Activated CD4-positive, alpha-beta T cell treated with anti-CD3 and anti-CD28 coated beads, Interleukin-2, Interleukin-6, amounts not matched to agents 100 ng/mL and 50 ng/mL, durations not matched to agents 16 hours and 8 hours (primary cell): ENCODE measurements at regions not wholly inside any gene's neighbourhood (a gene's known extent, or its start where the extent isn't known, plus 50 kb on each side); places are given as distances from the start of the nearest gene placed in this dataset.

ENCODE experiments used
- DNase-seq: peaks from one replicate; pipeline ENCODE4 v3.0.0-alpha.2; 2020

DNA sequence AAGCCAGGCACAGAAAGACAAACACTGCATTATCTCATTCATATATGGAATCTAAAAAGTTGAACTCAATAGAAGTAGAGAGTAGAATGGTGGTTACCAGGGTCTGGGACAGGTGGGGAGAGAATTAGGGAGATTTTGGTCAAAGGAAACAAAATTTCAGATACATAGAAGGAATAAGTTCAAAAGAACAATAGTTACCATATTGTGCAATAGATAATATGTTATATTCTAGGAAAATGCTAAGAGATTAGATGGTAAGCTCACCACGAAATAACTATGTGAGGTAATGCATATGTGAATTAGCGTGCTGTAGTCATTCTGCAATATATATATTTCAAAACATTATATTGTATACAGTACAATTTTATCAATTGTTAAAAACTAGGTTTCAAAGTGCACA is 442.5 kb downstream of the KCNH5 start:
- no peak for DNase-seq

DNA sequence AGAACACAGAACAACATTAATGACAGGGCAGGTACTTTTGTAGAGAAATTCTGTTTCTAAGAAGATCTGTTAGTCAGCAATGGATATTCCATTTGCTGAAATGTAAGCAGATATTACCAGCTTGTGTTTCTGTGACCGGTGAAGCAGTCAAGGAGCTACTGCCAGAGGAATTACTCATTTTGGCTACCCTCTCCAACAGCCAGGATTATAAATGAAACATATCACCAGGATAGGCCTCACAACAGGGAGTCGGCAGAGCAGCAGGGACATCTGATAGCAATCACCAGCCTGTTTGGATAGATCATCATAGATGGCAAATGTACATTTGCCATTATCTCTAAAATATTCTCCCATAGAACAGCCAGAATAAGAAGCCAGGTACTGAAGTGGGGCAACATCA is 440.7 kb downstream of the KCNH5 start:
- DNase-seq, result no peak

DNA sequence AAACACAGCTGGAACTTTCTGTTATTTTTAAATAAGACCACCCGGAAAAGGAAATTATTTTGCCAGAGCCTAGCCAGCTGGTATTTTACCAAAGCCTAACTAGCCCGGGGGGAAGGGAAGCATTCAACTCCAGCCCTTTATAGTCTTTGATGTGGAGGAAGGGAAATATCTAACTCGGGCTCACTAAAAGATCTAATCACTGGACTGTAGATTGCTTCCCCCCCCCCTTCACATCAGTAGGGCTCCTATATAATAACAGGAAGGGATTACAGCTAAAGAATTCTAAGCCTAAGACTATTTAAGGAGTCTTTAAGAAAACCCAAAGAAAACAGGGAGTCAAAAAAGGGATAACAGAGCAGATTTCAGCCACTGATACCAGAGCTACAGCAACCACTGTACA is 431.1 kb downstream of the KCNH5 start:
- DNase-seq, result no peak

DNA sequence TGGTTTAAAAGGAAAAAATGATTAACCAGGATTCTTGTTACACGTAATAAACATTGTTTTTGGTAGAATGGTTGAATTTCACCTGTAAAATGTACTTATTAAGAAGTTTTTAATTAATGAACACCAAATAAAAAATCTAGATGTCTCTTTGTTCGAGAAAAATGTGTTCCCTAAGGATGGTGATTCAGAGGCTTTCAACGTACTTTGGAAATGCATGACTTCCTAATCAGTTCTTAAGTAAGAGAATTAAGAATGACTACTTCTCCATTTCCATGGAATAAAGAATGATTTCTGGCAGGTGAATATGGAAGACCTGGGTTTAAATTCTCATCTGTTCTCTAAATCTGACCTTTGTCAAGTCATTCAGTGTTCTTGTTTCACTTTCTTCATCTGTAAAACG is 428.6 kb downstream of the KCNH5 start:
- no peak for DNase-seq

DNA sequence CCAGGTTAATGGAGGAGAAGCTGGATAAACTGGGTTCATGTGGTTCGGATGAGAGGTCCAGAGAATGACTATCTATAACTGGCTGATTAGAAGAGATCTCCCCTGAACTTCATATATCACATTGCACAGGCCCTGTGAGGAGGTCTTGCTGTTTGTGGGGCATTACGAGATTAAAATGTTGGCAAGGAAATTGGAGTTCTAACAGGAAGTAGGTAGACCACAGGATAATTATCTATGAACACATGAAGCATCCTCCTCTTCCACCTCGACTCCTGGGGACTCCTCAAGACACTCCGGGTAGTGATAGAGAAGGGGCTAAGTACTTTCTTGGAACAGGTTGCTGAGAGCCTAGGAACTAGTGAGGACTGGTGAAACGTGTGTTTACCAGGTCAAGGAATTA is 418.8 kb downstream of the KCNH5 start:
- DNase-seq, result no peak

DNA sequence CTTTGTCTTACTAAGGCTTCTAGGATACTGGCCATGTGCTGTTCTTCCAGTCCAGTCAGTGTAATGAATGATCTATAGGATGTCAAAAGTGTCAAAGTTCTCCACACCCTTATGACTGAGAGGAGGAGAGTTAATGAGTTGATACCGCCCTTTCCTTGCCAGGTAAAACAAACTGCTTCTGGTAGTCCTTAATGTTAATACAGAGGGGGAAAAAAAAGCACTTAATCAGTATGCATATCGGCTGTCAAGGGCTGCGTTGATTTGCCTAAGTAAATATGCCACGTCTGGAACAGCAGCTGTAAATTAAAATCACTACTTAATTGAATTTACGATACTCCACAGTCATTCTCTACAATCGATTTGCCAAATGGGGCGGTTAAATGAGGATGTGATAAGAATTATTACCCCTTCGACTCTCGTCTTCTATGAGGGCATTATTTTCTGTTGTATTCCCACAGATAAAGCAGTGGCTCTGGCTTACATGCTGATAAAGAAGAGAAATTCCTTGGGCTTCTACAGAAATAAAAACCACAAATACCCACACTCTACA is 416.0 kb downstream of the KCNH5 start:
- no peak for DNase-seq

DNA sequence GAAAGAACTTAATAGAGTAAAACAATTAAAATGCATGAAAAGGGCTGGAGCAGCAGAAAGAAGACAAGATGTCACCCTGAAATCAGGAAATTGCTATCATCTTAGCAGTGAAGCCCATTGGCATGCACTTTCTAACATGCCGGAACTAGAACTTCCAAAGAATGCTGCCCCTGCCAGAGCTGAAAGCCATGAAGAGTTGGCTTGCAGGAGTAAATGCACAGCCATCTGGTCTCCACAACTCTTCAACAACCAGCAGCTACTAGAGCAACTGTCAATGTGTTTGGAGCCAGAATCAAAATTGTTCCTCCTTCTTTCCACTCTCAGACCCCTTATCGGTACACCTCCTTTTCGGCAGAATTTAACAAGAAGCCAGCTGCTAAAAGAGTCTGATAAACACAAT is 414.1 kb downstream of the KCNH5 start:
- no peak for DNase-seq

DNA sequence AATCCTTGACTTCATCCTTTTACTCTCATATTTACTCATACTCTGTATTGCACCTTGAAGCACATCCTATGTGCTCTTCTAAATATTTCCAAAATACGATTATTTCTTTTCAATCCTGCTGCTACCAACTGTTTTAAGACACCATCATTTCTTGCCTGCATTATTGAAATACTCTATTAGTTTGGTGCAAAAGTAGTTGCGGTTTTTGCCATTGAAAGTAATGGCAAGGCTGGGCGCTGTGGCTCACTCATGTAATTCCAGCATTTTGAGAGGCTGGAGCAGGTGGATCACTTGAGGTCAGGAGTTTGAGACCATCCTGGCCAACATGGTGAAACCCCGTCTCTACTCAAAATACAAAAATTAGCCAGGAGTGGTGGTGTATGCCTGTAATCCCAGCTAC is 412.5 kb downstream of the KCNH5 start:
- no peak for DNase-seq

DNA sequence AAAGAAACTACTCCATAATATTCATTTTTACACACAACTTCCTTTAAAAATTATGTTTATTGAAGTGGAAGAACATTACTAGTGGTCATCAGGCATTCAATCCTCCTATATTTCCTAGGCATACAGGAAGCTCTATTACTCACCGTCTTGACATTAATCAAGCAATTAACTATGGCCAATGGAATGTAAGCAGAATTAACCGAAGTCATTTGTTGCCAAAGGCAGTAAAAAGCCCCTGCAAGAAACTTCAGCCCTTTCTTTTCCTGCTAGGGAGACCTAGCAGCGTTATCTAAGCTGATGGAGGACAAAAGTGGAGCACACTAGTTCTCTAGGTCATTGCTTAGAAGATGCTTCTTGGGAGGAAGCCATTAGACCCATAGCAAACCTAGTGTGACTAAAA is 399.6 kb downstream of the KCNH5 start:
- DNase-seq, result no peak
